Stomach (tissue), 8 donors: ENCODE measurements at regions not wholly inside any gene's neighbourhood (a gene's known extent, or its start where the extent isn't known, plus 50 kb on each side); places are given as distances from the start of the nearest gene placed in this dataset.

Experiments
- DNase-seq, 2 donors: peaks; one replicate each; pipeline versions ENCODE4 v3.0.0 to v3.0.0-alpha.2; 2013 to 2019
- H3K27ac ChIP-seq, 5 donors: fragments of 200-600 bp in 4 of 5; sonication (generic) in 4 of 5; one replicate each; pipeline ENCODE4 v1.5.1; 2013 to 2019; ENCODE audit warnings: mild to moderate bottlenecking in 1 of 5, moderate library complexity in 1 of 5
- H3K27me3 ChIP-seq, 3 donors: fragments of 200-600 bp; sonication (generic); one replicate each; pipeline ENCODE4 v1.5.1; 2017 to 2019; ENCODE audit warnings: mixed run types in 1 of 3
- H3K36me3 ChIP-seq, 4 donors: fragments of 200-600 bp; sonication (generic); 1 replicate in 3 of 4; 2 replicates in 1 of 4; pipeline ENCODE4 v1.5.1; 2016 to 2019
- H3K4me1 ChIP-seq, 4 donors: fragments of 200-600 bp; sonication (generic); one replicate each; pipeline ENCODE4 v1.5.1; 2016 to 2019
- H3K4me3 ChIP-seq, 4 donors: fragments of 200-600 bp; sonication (generic) in 3 of 4; one replicate each; pipeline ENCODE4 v1.5.1; 2016 to 2019; ENCODE audit warnings: mild to moderate bottlenecking in 1 of 4
- H3K9me3 ChIP-seq, 4 donors: fragments of 200-600 bp; sonication (generic); one replicate each; pipeline ENCODE4 v1.5.1; 2016 to 2019
- CTCF ChIP-seq, 7 experiments: fragments of 450-650 bp in 4 of 7; fragments of 200-600 bp in 3 of 7; sonication (generic) in 3 of 7; IDR thresholded peaks; one replicate each; pipeline ENCODE4 v1.5.1; 2016 to 2019; ENCODE audit warnings: antibody characterized with exemption in 7 of 7, control low read depth in 2 of 7, mild to moderate bottlenecking in 1 of 7
- EP300 ChIP-seq: sonication (generic); formaldehyde crosslinking; IDR thresholded peaks from one replicate; pipeline ENCODE4 v1.6.1; 2017; ENCODE audit warnings: antibody characterized with exemption
- POLR2A ChIP-seq, 4 donors: fragments of 450-650 bp; IDR thresholded peaks; one replicate each; pipeline ENCODE4 v1.6.1; 2016; ENCODE audit warnings: antibody characterized with exemption in 4 of 4, control low read depth in 2 of 4, mild to moderate bottlenecking in 1 of 4, moderate library complexity in 1 of 4
- POLR2AphosphoS5 ChIP-seq, 3 donors: sonication (generic); formaldehyde crosslinking; IDR thresholded peaks; one replicate each; pipeline ENCODE4 v1.6.1; 2016; ENCODE audit warnings: antibody characterized with exemption in 3 of 3
- WGBS, 5 donors: extraction: QIAGEN DNeasy Blood & Tissue Kit in 3 of 5; methylation state at CpG; one replicate each; pipeline versions ENCODE4 v1.1.5 to v1.1.7; 2013 to 2018; 5-methylcytosine and 5-hydroxymethylcytosine counted together
- intact Hi-C: fragments of 100-400 bp; cut with DNase I; formaldehyde crosslinking; loops from one replicate; pipeline ENCODE4 v1.15.1; 2023; ENCODE audit warnings: low total_unique reads
- donor health status: healthy with polysubstance abuse.
- donor health status: Bipolar disorder and iron deficiency.
- donor health status: healthy.

GRCh38 chr1:168926236-168926635 is 180.3 kb upstream of the ATP1B1 start:
- no peaks in the 10 kb centered on the region for H3K27me3 ChIP-seq
- H3K9me3 ChIP-seq: no peaks in the 10 kb centered on the region
- no peak for DNase-seq
- TF ChIP-seq POLR2AphosphoS5 (IDR thresholded peaks at IDR 0.05) (no peak), EP300 (no peak), POLR2A (IDR thresholded peaks at IDR 0.05) (no peak)
- H3K36me3 ChIP-seq: no peaks in the 10 kb centered on the region
- no peak overlapping the region for H3K27ac ChIP-seq
- 91 to 97% (median 96%) methylated on average over 3 of the region's 3 CpGs for WGBS, 5 donors
- intact Hi-C loops: no loop called here
- no peak overlapping the region for H3K4me3 ChIP-seq
- H3K4me1 ChIP-seq: peaks cover 5 to 10% (median 10%) of the 10 kb centered on the region in 4 donors

GRCh38 chr1:168932539-168932938 is 174.0 kb upstream of the ATP1B1 start:
- H3K27ac ChIP-seq: no peak overlapping the region
- intact Hi-C loops: no loop called here
- WGBS, 5 donors: 85 to 92% (median 89%) methylated on average over 3 of the region's 3 CpGs
- H3K9me3 ChIP-seq: no peaks in the 10 kb centered on the region
- no peaks in the 10 kb centered on the region for H3K36me3 ChIP-seq
- H3K4me3 ChIP-seq: no peak overlapping the region
- no peak for TF ChIP-seq POLR2A (IDR thresholded peaks at IDR 0.05)
- H3K4me1 ChIP-seq: no peaks in the 10 kb centered on the region
- DNase-seq: no peak
- no peaks in the 10 kb centered on the region for H3K27me3 ChIP-seq

GRCh38 chr1:168933141-168933805 is 173.2 kb upstream of the ATP1B1 start:
- no peak overlapping the region for H3K27ac ChIP-seq
- intact Hi-C loops: no loop called here
- no peaks in the 10 kb centered on the region for H3K36me3 ChIP-seq
- WGBS, 5 donors: 76 to 90% (median 87%) methylated on average over 4 of the region's 4 CpGs
- no peak for TF ChIP-seq POLR2AphosphoS5 (IDR thresholded peaks at IDR 0.05)
- no peak for TF ChIP-seq EP300
- TF ChIP-seq CTCF (IDR thresholded peaks at IDR 0.05): no peak
- TF ChIP-seq POLR2A (IDR thresholded peaks at IDR 0.05): no peak
- no peaks in the 10 kb centered on the region for H3K27me3 ChIP-seq
- H3K4me1 ChIP-seq: no peaks in the 10 kb centered on the region
- no peak overlapping the region for H3K4me3 ChIP-seq
- H3K9me3 ChIP-seq: no peaks in the 10 kb centered on the region
- DNase-seq: peak in 1 of 2 donors; percentile 36

GRCh38 chr1:168939110-168939946 is 167.2 kb upstream of the ATP1B1 start:
- H3K27ac ChIP-seq: no peak overlapping the region
- peak in 1 of 2 donors; percentile 60 for DNase-seq
- intact Hi-C loops: no loop called here
- no peak overlapping the region for H3K4me3 ChIP-seq
- no peaks in the 10 kb centered on the region for H3K4me1 ChIP-seq
- H3K9me3 ChIP-seq: no peaks in the 10 kb centered on the region
- WGBS, 5 donors: 25 to 60% (median 37%) methylated on average over 3 of the region's 3 CpGs
- H3K36me3 ChIP-seq: no peaks in the 10 kb centered on the region
- TF ChIP-seq POLR2A (IDR thresholded peaks at IDR 0.05): no peak
- TF ChIP-seq POLR2AphosphoS5 (IDR thresholded peaks at IDR 0.05): no peak
- TF ChIP-seq CTCF (IDR thresholded peaks at IDR 0.05): no peak
- no peak for TF ChIP-seq EP300
- no peaks in the 10 kb centered on the region for H3K27me3 ChIP-seq

- H3K4me3 ChIP-seq: no peak overlapping the region
- H3K36me3 ChIP-seq: no peaks in the 10 kb centered on the region
- H3K9me3 ChIP-seq: no peaks in the 10 kb centered on the region
- no peaks in the 10 kb centered on the region for H3K4me1 ChIP-seq
- no peak for DNase-seq
- intact Hi-C loops: no loop called here
- no peaks in the 10 kb centered on the region for H3K27me3 ChIP-seq
- no peak overlapping the region for H3K27ac ChIP-seq
- no peak for TF ChIP-seq EP300
- no peak for TF ChIP-seq CTCF (IDR thresholded peaks at IDR 0.05)
- TF ChIP-seq POLR2AphosphoS5 (IDR thresholded peaks at IDR 0.05): no peak
- TF ChIP-seq POLR2A (IDR thresholded peaks at IDR 0.05): no peak
These were observed 166.6 kb upstream of the ATP1B1 start for GRCh38 chr1:168939947-168940223.
